Upper lobe of right lung (tissue), 1 donor: ENCODE measurements at regions not wholly inside any gene's neighbourhood (a gene's known extent, or its start where the extent isn't known, plus 50 kb on each side); places are given as distances from the start of the nearest gene placed in this dataset.

Experiments
- ATAC-seq: fragments of 200-7000 bp; cut with Tn5 transposase; one replicate; pipeline ENCODE4 v1.9.1; 2020; ENCODE audit warnings: mild to moderate bottlenecking, moderate library complexity
- DNase-seq: peaks from one replicate; pipeline ENCODE4 v3.0.0-alpha.2; 2020
- H3K27ac ChIP-seq: fragments of 200-600 bp; one replicate; pipeline ENCODE4 v1.8.0; 2022
- H3K27me3 ChIP-seq: fragments of 200-600 bp; one replicate; pipeline ENCODE4 v1.8.0; 2022; ENCODE audit warnings: mild to moderate bottlenecking
- H3K36me3 ChIP-seq: fragments of 200-600 bp; one replicate; pipeline ENCODE4 v1.8.0; 2022
- H3K4me1 ChIP-seq: fragments of 200-600 bp; one replicate; pipeline ENCODE4 v1.8.0; 2022
- H3K4me3 ChIP-seq: fragments of 200-600 bp; one replicate; pipeline ENCODE4 v1.8.0; 2022; ENCODE audit warnings: mild to moderate bottlenecking
- H3K9me3 ChIP-seq: fragments of 200-600 bp; one replicate; pipeline ENCODE4 v1.8.0; 2022
- CTCF ChIP-seq: fragments of 200-600 bp; IDR thresholded peaks from one replicate; pipeline ENCODE4 v1.8.0; 2022; ENCODE audit warnings: antibody characterized with exemption
- intact Hi-C: fragments of 100-400 bp; cut with DNase I; formaldehyde crosslinking; loops from one replicate; pipeline ENCODE4 v1.11.0; 2022
- donor health status: DM: no; HTN: yes; CAD: no; lungs with severe emphysema.

- Histone ChIP-seq H3K4me1 (no peaks in the 10 kb centered on the region), H3K9me3 (no peaks in the 10 kb centered on the region), H3K27me3 (peaks cover 16% of the 10 kb centered on the region), H3K36me3 (no peaks in the 10 kb centered on the region), H3K27ac (no peak overlapping the region), H3K4me3 (no peak overlapping the region)
- intact Hi-C loops: no loop called here
- ATAC-seq (no peak), DNase-seq (no peak)
- no peak for TF ChIP-seq CTCF
These were observed 72.7 kb upstream of the SLCO4A1 start for GRCh38 chr20:62569615-62570014.

GRCh38 chr20:62570403-62570802 is 71.9 kb upstream of the SLCO4A1 start:
- Histone ChIP-seq H3K36me3 (no peaks in the 10 kb centered on the region), H3K27me3 (peaks cover 23% of the 10 kb centered on the region), H3K27ac (no peak overlapping the region), H3K4me3 (no peak overlapping the region), H3K9me3 (no peaks in the 10 kb centered on the region), H3K4me1 (no peaks in the 10 kb centered on the region)
- DNase-seq (no peak), ATAC-seq (no peak)
- intact Hi-C loops: no loop called here
- TF ChIP-seq CTCF: no peak

- Histone ChIP-seq H3K27me3 (peaks cover 26% of the 10 kb centered on the region), H3K4me3 (no peak overlapping the region), H3K4me1 (no peaks in the 10 kb centered on the region), H3K9me3 (no peaks in the 10 kb centered on the region), H3K36me3 (no peaks in the 10 kb centered on the region), H3K27ac (no peak overlapping the region)
- DNase-seq: no peak
- intact Hi-C loops: no loop called here
- no peak for TF ChIP-seq CTCF
- ATAC-seq: no peak
These were observed 71.2 kb upstream of the SLCO4A1 start for GRCh38 chr20:62570897-62571668.

GRCh38 chr20:62571669-62572344 is 70.5 kb upstream of the SLCO4A1 start:
- H3K27me3 ChIP-seq: peaks cover 33% of the 10 kb centered on the region
- TF ChIP-seq CTCF: no peak
- no peak overlapping the region for H3K27ac ChIP-seq
- intact Hi-C loops: no loop called here
- no peaks in the 10 kb centered on the region for H3K4me1 ChIP-seq
- no peak for DNase-seq
- H3K4me3 ChIP-seq: no peak overlapping the region
- no peaks in the 10 kb centered on the region for H3K36me3 ChIP-seq
- no peak for ATAC-seq
- H3K9me3 ChIP-seq: no peaks in the 10 kb centered on the region

- no peaks in the 10 kb centered on the region for H3K4me1 ChIP-seq
- ATAC-seq: no peak
- DNase-seq: no peak
- H3K9me3 ChIP-seq: no peaks in the 10 kb centered on the region
- H3K27ac ChIP-seq: no peak overlapping the region
- no peak for TF ChIP-seq CTCF
- peaks cover 45% of the 10 kb centered on the region for H3K27me3 ChIP-seq
- H3K36me3 ChIP-seq: no peaks in the 10 kb centered on the region
- no peak overlapping the region for H3K4me3 ChIP-seq
- intact Hi-C loops: no loop called here
These were observed 69.3 kb upstream of the SLCO4A1 start for GRCh38 chr20:62572980-62573379.
